Stimulated activated CD8-positive, alpha-beta memory T cell treated with anti-CD3 and anti-CD28 coated beads, Interleukin-4, amount 100 ng/mL, for 24 hours (primary cell): ENCODE measurements at regions not wholly inside any gene's neighbourhood (a gene's known extent, or its start where the extent isn't known, plus 50 kb on each side); places are given as distances from the start of the nearest gene placed in this dataset.
"Not testable (repeated sequence)": the region's sequence is repeated elsewhere in the genome, so short reads cannot be mapped to it uniquely, and the experiment has no call there.

Experiments
- DNase-seq: peaks from one replicate; pipeline ENCODE4 v3.0.0-alpha.2; 2020; ENCODE audit warnings: low read depth

DNA sequence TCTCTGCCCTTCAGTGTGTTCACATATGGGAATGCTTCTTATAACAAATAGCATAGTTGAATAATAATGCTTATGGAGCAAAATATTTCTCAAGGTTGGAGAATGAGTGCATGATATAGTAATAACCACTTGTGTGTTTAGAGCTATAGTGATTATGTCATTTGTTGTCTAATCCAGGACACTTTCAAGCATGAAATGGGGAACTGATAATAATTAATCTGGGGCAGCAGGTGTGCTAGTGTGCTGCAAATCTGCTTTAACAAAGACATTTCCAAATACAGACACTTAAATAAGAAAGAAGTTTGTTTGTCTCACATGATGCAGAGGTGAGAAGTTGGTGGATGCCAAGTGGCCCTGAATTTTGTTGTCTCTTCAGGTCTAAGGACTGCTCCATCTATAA, 579.3 kb upstream of the GRM7 start:
- DNase-seq, result no peak

- DNase-seq, result no peak
Observed at GRCh38 chr3:6282918-6283317, 578.0 kb upstream of the GRM7 start.

DNA sequence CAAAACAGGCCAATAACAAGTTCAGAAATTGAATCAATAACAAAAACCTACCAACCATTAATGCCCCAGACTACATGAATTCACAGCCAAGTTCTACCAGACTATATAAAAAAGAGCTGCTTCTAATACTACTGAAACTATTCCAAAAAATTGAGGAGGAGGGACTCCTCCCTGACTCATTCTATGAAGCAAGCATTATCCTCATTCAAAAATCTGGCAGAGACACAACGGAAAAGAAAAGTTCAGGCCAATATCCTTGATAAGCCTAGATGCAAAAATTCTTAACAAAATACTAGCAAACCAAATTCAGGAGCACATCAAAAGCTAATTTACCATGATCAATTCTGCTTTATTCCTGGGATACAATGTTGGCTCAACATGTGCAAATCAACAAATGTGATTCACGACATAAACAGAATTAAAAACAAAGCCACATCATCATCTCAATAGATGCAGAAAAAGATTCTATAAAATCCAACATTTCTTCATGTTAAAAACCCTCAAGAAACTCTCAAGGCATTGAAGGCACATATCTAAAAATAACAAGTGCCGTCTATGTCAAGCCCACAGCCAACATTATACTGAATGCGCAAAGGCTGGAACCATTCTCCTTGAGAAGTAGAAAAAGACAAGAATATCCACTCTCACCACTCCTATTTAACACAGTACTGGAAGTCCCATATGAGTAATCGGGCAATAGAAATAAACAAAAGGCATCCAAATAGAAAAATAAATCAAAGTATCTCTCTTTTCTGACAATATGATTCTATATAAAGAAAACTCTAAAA, 573.6 kb upstream of the GRM7 start:
- no peak for DNase-seq

GRCh38 chr3:6301626-6302025, 559.3 kb upstream of the GRM7 start:
- DNase-seq, result no peak

- no peak for DNase-seq
Observed at GRCh38 chr3:6315906-6316305, 545.0 kb upstream of the GRM7 start.

- no peak for DNase-seq
Observed at GRCh38 chr3:6321999-6322398, 538.9 kb upstream of the GRM7 start.

- no peak for DNase-seq
Observed at GRCh38 chr3:6326771-6327170, 534.1 kb upstream of the GRM7 start.

GRCh38 chr3:6340980-6341325, 520.0 kb upstream of the GRM7 start:
- DNase-seq, result not testable (repeated sequence)

DNA sequence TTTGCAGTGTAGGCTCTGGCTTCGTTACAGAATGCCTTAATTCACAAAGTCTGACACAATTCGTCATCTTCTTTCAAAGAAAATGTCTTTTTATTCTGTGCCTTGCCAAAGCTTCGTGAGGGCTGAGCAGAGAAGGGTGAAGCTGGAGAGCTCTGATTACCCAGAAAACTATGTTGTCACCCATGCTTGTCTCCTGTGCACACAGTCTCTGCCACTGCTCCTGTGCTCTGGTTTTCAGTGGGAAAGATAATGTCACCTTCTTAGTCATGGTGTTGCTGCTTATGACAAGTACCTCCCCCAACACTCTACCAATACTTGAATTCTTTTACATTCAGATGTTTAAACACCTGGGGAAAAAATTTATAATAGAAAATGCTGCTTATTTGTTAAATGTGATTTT, 509.2 kb upstream of the GRM7 start:
- no peak for DNase-seq

GRCh38 chr3:6354653-6355052, 506.3 kb upstream of the GRM7 start:
- DNase-seq, result no peak

DNA sequence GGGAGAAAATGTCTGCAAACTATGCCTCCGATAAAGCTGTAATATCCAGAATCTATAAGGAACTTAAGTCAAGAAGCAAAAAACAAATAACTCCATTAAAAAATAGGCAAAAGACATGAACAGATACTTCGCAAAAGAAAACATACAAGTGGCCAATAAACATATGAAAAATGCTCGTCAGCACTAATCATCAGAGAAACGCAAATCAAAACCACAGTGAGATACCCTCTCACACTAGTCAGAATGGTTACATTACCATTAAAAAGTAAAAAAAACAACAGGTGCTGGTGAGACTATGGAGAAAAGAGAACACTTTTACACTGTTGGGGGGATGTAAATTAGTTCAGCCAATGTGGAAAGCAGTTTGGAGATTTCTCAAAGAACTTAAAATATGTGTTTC, 498.5 kb upstream of the GRM7 start:
- no peak for DNase-seq

DNA sequence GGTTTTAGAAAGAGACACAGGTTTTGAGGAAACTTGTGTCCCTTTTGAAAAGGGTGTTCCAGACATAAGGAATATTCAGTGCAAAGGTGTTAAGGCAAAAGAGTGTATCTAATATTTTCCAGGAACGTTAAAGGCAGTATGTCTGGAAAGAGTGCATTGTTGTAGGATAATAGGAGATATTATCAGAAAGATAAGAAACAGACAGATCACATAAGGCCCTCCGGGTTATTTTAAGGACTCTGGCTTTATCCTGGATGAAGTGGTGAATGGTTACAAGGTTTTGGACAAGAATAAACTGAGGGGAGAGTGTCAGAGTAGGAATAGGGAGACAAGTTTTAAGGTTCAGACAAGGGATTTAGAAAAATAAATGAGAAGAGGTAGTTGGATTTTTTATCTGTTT, 493.7 kb upstream of the GRM7 start:
- DNase-seq, result no peak

GRCh38 chr3:6392123-6392522, 468.8 kb upstream of the GRM7 start:
- no peak for DNase-seq

GRCh38 chr3:6394944-6395343, 466.0 kb upstream of the GRM7 start:
- DNase-seq, result no peak

- DNase-seq, result no peak
Observed at GRCh38 chr3:6396631-6397030, 464.3 kb upstream of the GRM7 start.

- not testable (repeated sequence) for DNase-seq
Observed at GRCh38 chr3:6402666-6403065, 458.2 kb upstream of the GRM7 start.

GRCh38 chr3:6406923-6407322, 454.0 kb upstream of the GRM7 start:
- not testable (repeated sequence) for DNase-seq

- no peak for DNase-seq
Observed at GRCh38 chr3:6416049-6416661, 444.8 kb upstream of the GRM7 start.

- DNase-seq, result no peak
Observed at GRCh38 chr3:6417174-6417573, 443.7 kb upstream of the GRM7 start.

DNA sequence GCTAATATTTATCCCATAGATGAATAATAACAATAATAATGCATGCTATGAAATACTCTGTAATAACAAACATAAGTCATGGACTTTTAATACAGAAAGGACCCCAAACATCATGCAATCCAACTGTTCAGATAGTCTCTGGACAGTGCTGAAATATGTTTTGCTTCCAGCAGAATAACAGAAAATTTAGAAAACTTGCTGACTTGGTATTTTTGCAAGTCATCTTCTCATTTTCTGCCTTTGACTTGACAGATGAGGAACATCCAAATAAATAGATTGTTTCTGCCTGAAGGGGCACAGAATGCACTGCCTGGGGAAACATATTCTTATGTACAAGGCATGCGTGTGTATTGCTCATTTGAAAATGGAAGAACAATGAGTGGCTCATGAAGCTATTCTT, 442.4 kb upstream of the GRM7 start:
- no peak for DNase-seq

DNA sequence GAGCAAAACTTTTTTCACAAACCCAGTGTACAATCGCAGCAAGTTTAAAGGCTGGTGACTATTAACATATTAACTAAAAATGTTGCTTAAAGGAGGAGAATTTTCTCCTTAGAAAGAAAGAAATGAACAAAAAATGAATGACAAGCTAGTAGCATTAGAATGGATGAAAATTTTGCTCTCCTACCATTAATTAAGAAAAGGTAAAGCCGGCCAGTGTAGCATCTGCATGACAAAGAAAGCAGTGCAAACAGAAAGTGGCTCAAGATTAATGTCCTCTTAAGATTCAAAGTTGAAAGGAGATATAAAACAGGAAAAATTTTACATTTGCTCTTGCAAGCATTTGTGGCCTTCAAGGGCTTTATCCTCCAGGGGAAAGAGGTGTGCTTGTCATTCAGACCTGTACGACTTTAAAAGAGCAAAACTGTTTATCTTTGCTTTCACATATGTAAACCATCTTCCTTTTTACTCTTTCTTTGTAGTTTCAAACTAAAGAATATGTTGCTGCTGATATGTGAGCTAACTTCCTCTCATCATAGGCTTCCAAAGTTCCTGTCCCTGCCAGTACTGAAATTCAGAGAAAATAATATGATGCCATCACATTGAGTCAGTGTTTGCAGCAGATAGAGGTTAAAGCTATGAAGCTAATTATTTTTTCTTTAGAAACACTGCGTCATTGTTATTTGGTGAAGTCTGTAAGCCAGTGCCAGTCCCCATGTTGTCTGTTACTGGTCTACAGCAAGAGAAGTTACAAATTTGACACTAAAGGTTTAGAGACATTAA, 439.1 kb upstream of the GRM7 start:
- no peak for DNase-seq

- no peak for DNase-seq
Observed at GRCh38 chr3:6425289-6425820, 435.6 kb upstream of the GRM7 start.

- DNase-seq, result not testable (repeated sequence)
Observed at GRCh38 chr3:6428276-6428675, 432.6 kb upstream of the GRM7 start.
